GM19438 (cell line): ENCODE measurements at regions not wholly inside any gene's neighbourhood (a gene's known extent, or its start where the extent isn't known, plus 50 kb on each side); places are given as distances from the start of the nearest gene placed in this dataset.

Source experiments
- ATAC-seq: cut with Tn5 transposase; IDR thresholded peaks from one replicate; pipeline ENCODE4 v1.9.1; 2021; ENCODE audit warnings: low read depth; ENCODE audit not compliant: unreplicated experiment

DNA sequence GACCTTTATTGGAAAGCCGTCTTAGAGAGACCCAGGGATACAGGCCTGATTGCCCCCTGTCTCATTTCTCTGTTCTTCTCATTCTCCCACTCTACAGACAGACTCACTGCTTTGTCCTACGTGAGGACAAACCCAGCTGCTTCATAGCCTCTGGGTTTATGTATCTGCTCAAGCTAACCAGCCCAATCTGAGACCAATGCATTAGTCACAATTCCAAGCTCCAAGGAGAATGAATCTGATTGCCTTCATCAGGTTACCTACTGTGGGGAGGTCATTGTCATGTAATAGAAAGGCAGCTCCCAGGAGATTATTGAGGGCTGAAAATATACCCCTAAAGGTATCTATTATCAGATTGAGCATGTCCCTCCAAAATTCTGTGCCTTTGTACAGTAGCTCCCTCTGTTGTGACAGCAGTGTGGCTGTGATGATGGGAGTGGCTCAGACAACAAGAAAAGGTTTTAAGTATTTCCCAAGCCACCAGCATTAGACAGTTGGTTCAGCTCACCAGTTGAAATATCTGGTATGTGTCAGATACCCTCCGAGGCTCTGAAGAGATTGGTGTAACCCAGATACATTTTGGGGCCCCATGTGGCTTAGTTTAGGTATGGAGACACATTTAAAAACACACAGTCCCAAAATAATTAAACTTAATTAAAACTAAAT, 123.1 kb upstream of the EEPD1 start:
- ATAC-seq: no peak

DNA sequence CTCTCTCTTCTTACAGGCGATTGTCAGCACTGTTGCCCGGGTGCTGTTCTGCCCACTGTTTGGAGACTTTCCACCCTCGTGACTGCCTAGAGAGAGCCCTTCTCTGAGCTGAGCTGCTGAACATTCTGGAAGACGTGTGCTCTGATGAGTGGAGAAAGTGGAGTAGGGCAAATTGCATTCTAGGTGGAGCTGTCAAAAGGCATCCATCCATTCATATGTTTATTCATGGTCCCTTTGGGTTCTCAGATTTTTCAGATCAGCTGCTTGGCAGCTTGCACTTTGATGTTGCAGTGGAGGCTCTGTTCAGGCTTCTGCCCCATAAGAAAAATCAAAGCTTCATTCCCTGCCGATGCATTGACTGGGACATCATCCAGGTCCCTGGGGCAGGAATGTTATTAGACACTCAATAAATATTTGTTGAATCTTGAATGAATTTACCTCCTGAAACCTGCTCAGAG, 120.7 kb upstream of the EEPD1 start:
- ATAC-seq: no peak

DNA sequence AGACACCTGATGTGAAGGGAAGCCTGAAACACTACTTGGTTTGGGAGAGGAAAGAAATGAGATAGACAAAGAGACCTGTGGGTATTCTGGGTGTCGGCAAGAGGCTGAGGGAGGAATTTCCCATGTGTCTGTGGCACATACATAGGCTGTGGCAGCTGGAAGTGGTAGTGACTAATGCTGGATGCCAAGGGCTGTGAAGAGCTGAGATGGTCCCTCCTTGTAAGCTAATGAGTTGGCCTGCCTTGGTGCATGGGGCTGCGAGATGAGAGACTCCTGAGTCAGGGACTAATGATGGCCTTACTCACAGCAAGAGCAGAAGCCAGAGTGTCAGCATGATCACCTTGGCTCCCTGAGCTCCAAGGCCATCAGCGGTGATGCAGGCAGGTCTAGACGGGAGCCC, 119.0 kb upstream of the EEPD1 start:
- no peak for ATAC-seq

DNA sequence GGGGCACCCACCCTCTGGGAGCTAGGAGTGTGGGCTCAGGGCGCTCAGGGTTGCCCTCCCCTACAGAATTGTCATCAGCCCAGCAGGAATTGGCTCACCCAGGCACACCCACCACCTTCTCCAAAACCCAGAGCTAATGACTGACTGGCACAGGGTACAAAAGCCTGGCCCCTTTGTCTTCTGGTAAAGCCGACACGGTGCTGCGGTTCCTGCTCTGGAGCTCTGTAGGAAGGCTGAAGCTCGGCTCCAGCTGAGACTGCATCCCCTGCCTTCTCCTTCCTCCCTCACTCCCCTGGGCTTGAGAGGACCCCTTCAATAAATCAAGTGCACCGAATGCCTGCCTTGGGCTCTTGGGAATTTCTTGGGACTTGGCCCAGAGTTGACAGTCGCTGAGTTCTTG, 117.9 kb upstream of the EEPD1 start:
- no peak for ATAC-seq

DNA sequence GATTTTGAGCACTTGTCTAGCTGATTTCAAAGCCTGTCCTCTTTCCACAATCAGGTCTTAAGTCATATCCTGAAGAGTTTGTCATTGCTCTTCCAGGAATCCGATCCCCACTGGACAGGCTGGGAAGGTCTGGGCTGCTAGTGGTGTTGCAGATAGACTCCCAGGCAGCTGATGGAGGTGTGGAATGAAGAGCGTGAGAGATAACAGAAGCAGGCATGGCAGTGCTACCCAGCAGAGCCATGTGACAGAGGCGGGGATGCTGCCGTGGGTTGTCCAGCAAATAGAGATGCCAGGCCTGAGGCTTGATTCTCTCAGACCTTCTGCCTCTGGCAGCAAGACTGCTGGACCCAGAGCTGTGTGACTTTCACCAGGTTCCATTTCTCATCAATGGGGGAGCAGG, 116.5 kb upstream of the EEPD1 start:
- no peak for ATAC-seq

DNA sequence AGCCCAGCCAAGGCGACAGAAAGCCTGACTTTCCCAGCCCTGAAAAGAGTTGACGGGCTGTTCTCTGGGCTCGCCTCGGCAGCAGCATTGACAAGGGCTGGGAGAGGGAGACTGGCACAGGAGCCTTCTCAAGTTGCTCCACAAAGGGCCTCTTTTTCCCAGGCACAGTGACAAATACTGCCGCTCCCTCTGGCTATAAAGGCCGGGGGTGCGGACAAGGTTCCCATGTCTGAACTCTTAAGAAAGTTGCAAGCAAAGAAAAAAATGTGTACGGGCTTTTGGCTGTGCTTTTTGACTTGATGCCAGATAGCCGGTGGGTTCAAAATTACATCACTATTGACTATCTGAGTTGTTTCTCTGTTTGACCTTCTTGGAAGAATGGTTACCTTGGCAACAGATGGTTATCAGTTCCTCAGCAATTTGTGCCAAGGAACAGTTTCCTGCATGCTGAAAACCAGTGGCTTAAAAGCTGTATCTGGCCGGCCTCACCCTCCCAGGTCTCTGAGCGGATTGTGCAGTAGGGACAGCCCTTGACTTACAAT, 115.9 kb upstream of the EEPD1 start:
- no peak for ATAC-seq

GRCh38 chr7:36038063-36038721, 114.9 kb upstream of the EEPD1 start:
- ATAC-seq: no peak

DNA sequence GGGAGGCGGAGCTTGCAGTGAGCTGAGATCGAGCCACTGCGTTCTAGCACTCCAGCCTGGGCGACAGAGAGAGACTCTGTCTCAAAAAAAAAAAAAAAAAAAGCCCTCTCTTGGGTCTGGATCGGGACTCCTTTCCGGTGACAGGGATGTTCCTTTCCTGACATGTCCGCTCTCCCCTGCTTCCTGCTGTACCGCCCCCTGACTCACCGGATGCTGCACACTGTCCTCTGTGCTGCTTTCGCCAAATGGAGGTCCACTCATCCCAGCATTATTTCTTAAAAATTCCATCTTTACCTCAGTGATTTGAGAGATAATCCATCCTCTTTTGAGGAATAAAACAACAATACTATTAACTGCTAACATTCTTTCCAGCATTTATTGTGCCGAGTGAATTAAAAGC, 113.8 kb upstream of the EEPD1 start:
- ATAC-seq: no peak

GRCh38 chr7:36039671-36040070, 113.4 kb upstream of the EEPD1 start:
- ATAC-seq: no peak

DNA sequence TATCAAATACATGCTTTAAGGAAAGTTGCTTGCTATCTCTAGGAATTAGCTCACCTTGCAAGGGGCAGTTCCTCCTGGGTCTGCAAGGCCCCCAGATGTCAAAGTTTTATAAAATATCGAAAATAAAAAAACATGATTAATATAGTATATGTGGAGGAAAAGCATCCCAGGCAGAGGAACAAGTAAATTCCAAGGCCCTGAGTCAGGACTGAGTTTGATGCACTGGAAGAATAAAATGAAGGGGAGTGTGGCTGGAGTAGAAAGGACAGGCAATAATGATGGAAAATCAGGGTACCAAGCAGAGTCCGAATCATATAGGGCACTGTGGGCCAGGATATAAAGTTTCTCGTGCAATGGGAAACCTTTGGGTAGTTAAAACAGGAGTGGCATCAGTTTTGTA, 112.4 kb upstream of the EEPD1 start:
- ATAC-seq: no peak

- no peak for ATAC-seq
Observed at GRCh38 chr7:36044101-36044892, 108.8 kb upstream of the EEPD1 start.

- no peak for ATAC-seq
Observed at GRCh38 chr7:36045326-36045725, 107.7 kb upstream of the EEPD1 start.

GRCh38 chr7:36045830-36046341, 107.2 kb upstream of the EEPD1 start:
- ATAC-seq: no peak

- ATAC-seq: no peak
Observed at GRCh38 chr7:36047091-36047658, 105.9 kb upstream of the EEPD1 start.

DNA sequence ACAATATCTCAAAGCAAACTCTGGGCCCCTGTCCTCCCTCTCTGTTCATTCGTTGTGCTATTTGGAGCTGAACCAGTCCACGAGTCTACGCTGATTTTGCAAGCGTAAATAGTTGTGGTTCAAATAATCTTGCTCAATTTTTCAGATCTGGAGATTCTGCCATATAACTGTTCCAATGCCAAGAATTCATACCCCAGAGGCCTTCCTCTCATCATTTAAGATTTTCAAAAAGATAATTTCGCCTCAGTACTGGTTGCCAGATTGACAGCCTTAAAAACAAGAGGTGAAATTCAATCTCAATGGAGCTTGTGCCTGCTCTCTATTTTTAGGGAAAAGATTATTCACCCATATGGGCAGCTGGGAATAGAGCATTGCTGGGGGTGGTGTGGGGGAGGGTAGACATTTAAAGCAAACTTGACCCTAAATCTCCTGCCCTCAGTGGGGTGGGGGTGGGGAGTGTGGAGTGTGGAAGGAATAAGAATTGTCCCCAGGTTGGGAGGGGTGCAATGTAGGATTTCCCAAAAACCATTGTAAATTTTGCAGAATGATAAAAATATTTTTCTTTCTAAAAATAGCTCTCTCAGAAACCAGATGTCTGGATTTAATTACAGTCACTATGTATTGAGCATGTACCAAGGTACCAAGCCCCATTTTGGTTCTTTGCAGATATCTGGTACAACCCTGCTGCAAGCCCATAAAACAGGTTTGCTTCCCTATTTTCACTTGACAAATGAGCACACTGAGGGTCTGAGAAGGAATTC, 104.7 kb upstream of the EEPD1 start:
- no peak for ATAC-seq

- no peak for ATAC-seq
Observed at GRCh38 chr7:36048902-36049240, 104.2 kb upstream of the EEPD1 start.

DNA sequence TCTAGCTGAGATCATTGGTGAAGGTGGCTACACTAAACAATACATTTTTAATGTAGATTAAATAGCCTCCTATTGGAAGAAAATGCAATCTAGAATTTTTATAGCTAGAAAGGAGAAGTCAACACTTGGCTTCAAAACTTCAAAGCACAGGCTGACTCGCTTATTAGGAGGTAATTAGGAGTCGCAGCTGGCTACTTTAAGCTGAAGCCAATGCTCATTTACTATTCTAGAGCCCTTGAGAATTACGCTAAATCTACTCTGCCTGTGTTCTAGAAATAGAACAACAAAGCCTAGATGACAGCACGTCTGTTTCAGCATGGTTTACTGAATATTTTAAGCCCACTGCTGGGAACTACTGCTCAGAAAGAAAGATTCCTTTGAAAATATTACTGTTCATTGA, 101.6 kb upstream of the EEPD1 start:
- no peak for ATAC-seq

DNA sequence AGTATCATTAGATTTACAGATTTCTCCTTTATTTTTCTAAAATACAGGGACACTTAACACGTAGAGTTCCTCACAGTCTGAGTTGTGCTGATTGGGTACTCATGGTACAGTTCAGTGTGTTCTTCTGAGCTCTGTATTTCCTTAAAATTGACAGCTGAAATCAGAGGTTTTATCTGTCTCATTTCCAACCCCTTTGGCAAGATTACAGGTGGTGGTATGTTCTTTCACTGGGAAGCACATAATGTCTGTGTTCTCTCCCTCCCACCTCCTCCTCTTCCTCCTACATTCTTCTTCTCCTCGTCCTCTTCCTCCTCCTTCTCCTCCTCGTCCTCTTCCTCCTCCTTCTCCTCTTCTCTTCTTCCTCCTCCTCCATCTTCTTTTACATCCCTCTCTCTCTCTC, 99.5 kb upstream of the EEPD1 start:
- ATAC-seq: no peak

GRCh38 chr7:36054637-36055036, 98.4 kb upstream of the EEPD1 start:
- ATAC-seq: no peak

- no peak for ATAC-seq
Observed at GRCh38 chr7:36055207-36055606, 97.8 kb upstream of the EEPD1 start.
